GM21367 (cell line): ENCODE measurements at regions not wholly inside any gene's neighbourhood (a gene's known extent, or its start where the extent isn't known, plus 50 kb on each side); places are given as distances from the start of the nearest gene placed in this dataset.

Source experiments
- ATAC-seq: cut with Tn5 transposase; IDR thresholded peaks from one replicate; pipeline ENCODE4 v1.9.1; 2021; ENCODE audit not compliant: unreplicated experiment

DNA sequence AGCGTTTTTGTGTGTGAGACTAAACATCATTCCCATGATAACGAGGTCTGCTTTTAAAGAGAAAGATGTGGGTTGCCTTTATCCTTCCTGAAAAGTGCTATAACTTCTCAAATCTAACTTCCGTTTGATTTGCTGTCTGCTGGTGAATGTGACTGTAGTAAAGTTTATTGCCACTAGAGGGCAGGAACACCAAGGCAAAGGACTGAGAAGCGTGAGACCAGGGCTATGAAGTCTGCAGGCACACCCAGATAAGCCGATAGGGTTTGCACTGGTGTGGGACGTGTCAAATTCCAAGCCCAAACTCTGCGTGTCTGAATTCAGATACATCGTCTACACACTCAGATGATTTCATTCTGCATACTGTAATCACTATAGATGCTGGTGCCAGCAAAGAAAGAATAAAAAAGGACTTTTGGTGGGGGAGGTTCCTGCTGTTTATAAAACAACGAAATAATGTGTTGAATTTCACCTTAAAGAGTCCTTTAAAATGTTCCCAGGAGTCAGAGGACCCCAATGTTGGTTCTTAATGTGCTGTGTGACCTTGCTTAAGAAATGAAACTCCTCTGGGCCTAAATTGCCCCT, 87.2 kb downstream of the PTTG1 start:
- peak; percentile 83 for ATAC-seq

DNA sequence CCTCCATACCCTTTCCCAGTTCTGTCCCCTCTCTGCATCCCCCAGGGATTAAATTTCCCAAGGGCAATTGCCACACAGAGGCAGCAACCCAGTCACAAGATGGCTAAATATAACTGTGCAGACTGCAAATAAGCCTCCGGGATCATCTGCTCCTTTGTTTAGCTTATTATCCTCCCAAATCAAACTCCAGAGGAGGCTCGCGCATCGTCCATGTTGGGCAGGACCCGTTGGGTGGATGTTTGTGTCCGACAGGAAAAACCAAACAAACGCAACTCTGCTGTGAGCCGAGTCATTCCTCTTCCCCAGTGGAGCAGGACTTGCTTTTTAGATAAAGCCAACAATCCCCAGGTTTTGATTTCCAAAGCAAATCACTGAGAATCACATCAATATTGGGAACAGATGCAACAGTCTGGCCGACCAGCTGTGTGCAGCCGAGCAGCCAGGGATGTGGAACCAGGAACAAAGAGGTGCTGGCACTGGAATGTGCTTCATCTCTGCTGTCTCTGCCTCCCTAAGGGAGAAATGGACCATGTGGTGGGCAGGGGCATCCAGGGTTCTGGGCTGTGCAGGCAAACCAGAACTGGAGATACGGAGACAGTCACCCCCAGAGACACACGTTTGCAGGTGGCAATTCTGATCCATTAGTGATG, 89.8 kb downstream of the PTTG1 start:
- ATAC-seq: no peak
